B cell (primary cell): ENCODE measurements at regions not wholly inside any gene's neighbourhood (a gene's known extent, or its start where the extent isn't known, plus 50 kb on each side); places are given as distances from the start of the nearest gene placed in this dataset.

Source experiments
- ATAC-seq: fragments of 200-7000 bp; cut with Tn5 transposase; one replicate; pipeline ENCODE4 v1.10.0; 2021; ENCODE audit warnings: low read depth, mild to moderate bottlenecking, moderate number of reproducible peaks, moderate library complexity
- CTCF ChIA-PET: fragments of 350-600 bp; sonication (Branson Sonifier 250); formaldehyde crosslinking; loops from one replicate; lab custom pipeline; 2021; ENCODE audit warnings: antibody characterized with exemption, inconsistent platforms; lab: Charles Lee
- POLR2A ChIA-PET: fragments of 350-600 bp; sonication (Branson Sonifier 250); formaldehyde crosslinking; loops from one replicate; lab custom pipeline; 2021; ENCODE audit warnings: antibody characterized with exemption; lab: Charles Lee
- DNase-seq: peaks from one replicate; pipeline ENCODE4 v3.0.0; 2013
- H2AFZ ChIP-seq: 2 replicates; pipeline ENCODE4 v1.6.1; 2012; ENCODE audit warnings: mild to moderate bottlenecking, low read depth, low read length; ENCODE audit not compliant: insufficient read depth, poor library complexity, severe bottlenecking
- H3K27ac ChIP-seq, 2 donors: 1 replicate in 1 of 2; 2 replicates in 1 of 2; pipeline ENCODE4 v1.5.1; 2012 to 2013; ENCODE audit warnings: low read length in 2 of 2, mild to moderate bottlenecking in 2 of 2, moderate library complexity in 1 of 2
- H3K27me3 ChIP-seq, 4 experiments: fragments of 200-600 bp in 1 of 4; sonication (generic) in 1 of 4; replicated peaks in 1 of 4; 1 replicate in 2 of 4; 2 replicates in 2 of 4; pipeline versions ENCODE4 v1.6.1 to v1.7.0; 2013 to 2016; ENCODE audit warnings: low read length in 3 of 4, mild to moderate bottlenecking in 2 of 4, mixed read lengths in 1 of 4, moderate library complexity in 1 of 4; ENCODE audit not compliant: insufficient read depth in 4 of 4, control insufficient read depth in 3 of 4; ENCODE audit errors: control extremely low read depth in 1 of 4
- H3K36me3 ChIP-seq, 2 experiments: replicated peaks in 1 of 2; 1 replicate in 1 of 2; 2 replicates in 1 of 2; pipeline versions ENCODE4 v1.6.1 to v1.7.1; 2013; ENCODE audit warnings: low read length in 1 of 2; ENCODE audit not compliant: insufficient read depth in 2 of 2, control insufficient read depth in 1 of 2; ENCODE audit errors: control extremely low read depth in 1 of 2, extremely low read depth in 1 of 2
- H3K4me1 ChIP-seq, 2 donors: fragments of 200-600 bp in 1 of 2; sonication (generic) in 1 of 2; 1 replicate in 1 of 2; 2 replicates in 1 of 2; pipeline versions ENCODE4 v1.5.1 to v1.6.1; 2013 to 2017; ENCODE audit warnings: low read length in 2 of 2; ENCODE audit not compliant: control insufficient read depth in 2 of 2, insufficient read depth in 2 of 2
- H3K4me2 ChIP-seq: replicated peaks from 2 replicates; pipeline ENCODE3; 2012; ENCODE audit warnings: mild to moderate bottlenecking, low read depth, low read length; ENCODE audit not compliant: poor library complexity, severe bottlenecking
- H3K4me3 ChIP-seq, 5 experiments: fragments of 200-600 bp in 1 of 5; sonication (generic) in 1 of 5; 1 replicate in 3 of 5; 2 replicates in 2 of 5; pipeline versions ENCODE4 v1.5.1 to v1.7.0; 2011 to 2016; ENCODE audit warnings: low read length in 4 of 5, mild to moderate bottlenecking in 4 of 5, low read depth in 2 of 5, control low read depth in 1 of 5, moderate library complexity in 1 of 5; ENCODE audit not compliant: insufficient read depth in 1 of 5; ENCODE audit errors: control extremely low read depth in 1 of 5, extremely low read depth in 1 of 5
- H3K79me2 ChIP-seq: fragments of 200-600 bp; sonication (generic); one replicate; pipeline ENCODE4 v1.6.0; 2016; ENCODE audit warnings: low read length; ENCODE audit not compliant: control insufficient read depth, insufficient read depth
- H3K9ac ChIP-seq: fragments of 200-600 bp; sonication (generic); 2 replicates; pipeline ENCODE4 v1.6.1; 2017; ENCODE audit warnings: mild to moderate bottlenecking, low read length, moderate library complexity
- H3K9me3 ChIP-seq, 3 donors: one replicate each; pipeline versions ENCODE4 v1.6.1 to v1.7.1; 2013; ENCODE audit warnings: low read length in 2 of 3; ENCODE audit not compliant: control insufficient read depth in 2 of 3, insufficient read depth in 1 of 3; ENCODE audit errors: control extremely low read depth in 1 of 3
- H4K20me1 ChIP-seq: 2 replicates; pipeline ENCODE4 v1.6.0; 2012; ENCODE audit warnings: mild to moderate bottlenecking, low read length; ENCODE audit not compliant: insufficient read depth, control insufficient read depth, poor library complexity, severe bottlenecking
- H3K27ac Mint-ChIP-seq: one replicate; pipeline ENCODE4 v1.8.0; 2021; ENCODE audit warnings: mixed read lengths
- H3K27me3 Mint-ChIP-seq: one replicate; pipeline ENCODE4 v1.8.0; 2021; ENCODE audit warnings: mixed read lengths
- H3K4me1 Mint-ChIP-seq: one replicate; pipeline ENCODE4 v1.8.0; 2021; ENCODE audit warnings: mixed read lengths
- H3K4me3 Mint-ChIP-seq: one replicate; pipeline ENCODE4 v1.8.0; 2021; ENCODE audit warnings: mixed read lengths
- H3K9me3 Mint-ChIP-seq: one replicate; pipeline ENCODE4 v1.8.0; 2022; ENCODE audit warnings: mixed read lengths; ENCODE audit not compliant: insufficient read depth
- EZH2 ChIP-seq: IDR thresholded peaks from 2 replicates; pipeline ENCODE4 v1.6.1; 2012; ENCODE audit warnings: borderline replicate concordance, low read depth, mild to moderate bottlenecking, moderate library complexity, low read length; ENCODE audit not compliant: insufficient read depth, poor library complexity, severe bottlenecking
- WGBS: methylation state at CpG from one replicate; pipeline ENCODE4 v1.1.5; 2013; ENCODE audit warnings: missing lambda C conversion rate; ENCODE audit not compliant: insufficient coverage; 5-methylcytosine and 5-hydroxymethylcytosine counted together
- intact Hi-C: fragments of 100-400 bp; cut with micrococcal nuclease; formaldehyde crosslinking; loops from one replicate; pipeline ENCODE4 v1.10.0; 2022
- TF ChIP-seq, protein P1 (sequence below): fragments of 200-600 bp; IDR thresholded peaks from one replicate; pipeline ENCODE4 v1.8.0; 2022; ENCODE audit warnings: antibody characterized with exemption, mild to moderate bottlenecking

DNA sequence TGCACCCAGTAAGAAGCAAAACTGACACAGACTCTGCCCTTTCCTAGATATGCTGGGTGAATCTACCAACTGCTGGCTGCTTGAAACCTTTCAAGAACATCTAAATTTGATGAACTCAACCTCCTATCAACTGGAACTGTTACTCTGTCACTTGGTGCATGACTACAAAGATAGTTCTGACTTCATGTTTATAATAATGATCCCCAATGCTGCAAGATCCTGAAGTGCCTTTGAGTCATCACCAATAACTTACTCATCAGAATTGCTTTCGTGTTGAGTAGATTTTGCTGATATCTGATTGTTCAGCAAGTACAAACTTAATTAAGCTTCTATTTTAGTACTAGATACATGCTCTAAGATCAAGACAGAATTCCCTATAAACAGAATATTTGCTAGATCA is 100.2 kb upstream of the ARMC2 start:
- no peak for DNase-seq

GRCh38 chr6:108748959-108749358 is 99.3 kb upstream of the ARMC2 start:
- POLR2A ChIA-PET = no interaction called here
- DNase-seq = no peak
- no peak overlapping the region for H3K9ac ChIP-seq
- H2AFZ ChIP-seq = no peak overlapping the region
- no peaks in the 10 kb centered on the region for H3K9me3 ChIP-seq
- no peaks in the 10 kb centered on the region for H3K79me2 ChIP-seq
- intact Hi-C loops = no loop called here
- H3K27me3 ChIP-seq = peaks cover 0 to 8% (median 0%) of the 10 kb centered on the region in 4 experiments
- no peaks in the 10 kb centered on the region for H3K36me3 ChIP-seq
- no peaks in the 10 kb centered on the region for H4K20me1 ChIP-seq
- H3K9me3 Mint-ChIP-seq = no peaks in the 10 kb centered on the region
- no CpG with 5 or more reads among the region's 3 CpGs for WGBS
- TF ChIP-seq, protein P1, sequence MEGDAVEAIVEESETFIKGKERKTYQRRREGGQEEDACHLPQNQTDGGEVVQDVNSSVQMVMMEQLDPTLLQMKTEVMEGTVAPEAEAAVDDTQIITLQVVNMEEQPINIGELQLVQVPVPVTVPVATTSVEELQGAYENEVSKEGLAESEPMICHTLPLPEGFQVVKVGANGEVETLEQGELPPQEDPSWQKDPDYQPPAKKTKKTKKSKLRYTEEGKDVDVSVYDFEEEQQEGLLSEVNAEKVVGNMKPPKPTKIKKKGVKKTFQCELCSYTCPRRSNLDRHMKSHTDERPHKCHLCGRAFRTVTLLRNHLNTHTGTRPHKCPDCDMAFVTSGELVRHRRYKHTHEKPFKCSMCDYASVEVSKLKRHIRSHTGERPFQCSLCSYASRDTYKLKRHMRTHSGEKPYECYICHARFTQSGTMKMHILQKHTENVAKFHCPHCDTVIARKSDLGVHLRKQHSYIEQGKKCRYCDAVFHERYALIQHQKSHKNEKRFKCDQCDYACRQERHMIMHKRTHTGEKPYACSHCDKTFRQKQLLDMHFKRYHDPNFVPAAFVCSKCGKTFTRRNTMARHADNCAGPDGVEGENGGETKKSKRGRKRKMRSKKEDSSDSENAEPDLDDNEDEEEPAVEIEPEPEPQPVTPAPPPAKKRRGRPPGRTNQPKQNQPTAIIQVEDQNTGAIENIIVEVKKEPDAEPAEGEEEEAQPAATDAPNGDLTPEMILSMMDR = no peak
- TF ChIP-seq EZH2 = no peak
- H3K4me2 ChIP-seq = no peak overlapping the region
- no peak for ATAC-seq
- no peaks in the 10 kb centered on the region for H3K4me1 Mint-ChIP-seq
- H3K27me3 Mint-ChIP-seq = peaks cover 36% of the 10 kb centered on the region
- H3K4me3 Mint-ChIP-seq = no peak overlapping the region
- H3K4me1 ChIP-seq = no peaks in the 10 kb centered on the region
- no peak overlapping the region for H3K27ac ChIP-seq
- H3K27ac Mint-ChIP-seq = no peak overlapping the region
- CTCF ChIA-PET = no interaction called here
- H3K4me3 ChIP-seq = no peak overlapping the region

More for the DNA sequence above, 100.2 kb upstream of the ARMC2 start:
- Histone ChIP-seq H3K27ac (no peak overlapping the region), H3K79me2 (no peaks in the 10 kb centered on the region), H3K4me1 (no peaks in the 10 kb centered on the region), H3K4me2 (no peak overlapping the region), H3K36me3 (no peaks in the 10 kb centered on the region), H3K27me3 (peaks cover 0 to 8% (median 0%) of the 10 kb centered on the region in 4 experiments), H3K9ac (no peak overlapping the region), H4K20me1 (no peaks in the 10 kb centered on the region), H3K4me3 (no peak overlapping the region), H2AFZ (no peak overlapping the region), H3K9me3 (no peaks in the 10 kb centered on the region)
- no CpG with 5 or more reads among the region's 1 CpG for WGBS
- no peak overlapping the region for H3K27ac Mint-ChIP-seq
- ChIA-PET POLR2A (no interaction called here), CTCF (no interaction called here)
- H3K9me3 Mint-ChIP-seq = no peaks in the 10 kb centered on the region
- peaks cover 46% of the 10 kb centered on the region for H3K27me3 Mint-ChIP-seq
- intact Hi-C loops = no loop called here
- no peaks in the 10 kb centered on the region for H3K4me1 Mint-ChIP-seq
- ATAC-seq = no peak
- no peak for TF ChIP-seq EZH2
- TF ChIP-seq, protein P1 = no peak
- no peak overlapping the region for H3K4me3 Mint-ChIP-seq
